Bronchial epithelial cell (primary cell): ENCODE measurements at regions not wholly inside any gene's neighbourhood (a gene's known extent, or its start where the extent isn't known, plus 50 kb on each side); places are given as distances from the start of the nearest gene placed in this dataset.
A peak's percentile ranks its signal among the peaks of the same experiment; 100 is the strongest.
"Not testable (repeated sequence)": the region's sequence is repeated elsewhere in the genome, so short reads cannot be mapped to it uniquely, and the experiment has no call there.

Experiments
- DNase-seq: peaks from one replicate; pipeline ENCODE4 v3.0.0-alpha.2; 2010; ENCODE audit warnings: low read depth
- FAIRE-seq: peaks from 2 replicates; lab custom pipeline; 2011; peaks lifted over from hg19 to GRCh38; lab: Jason Lieb, UNC
- H3K27me3 ChIP-seq: 2 replicates; pipeline ENCODE4 v1.5.1; 2011; ENCODE audit warnings: low read length; ENCODE audit not compliant: control insufficient read depth, insufficient read depth
- H3K36me3 ChIP-seq: 2 replicates; pipeline ENCODE4 v1.5.1; 2011; ENCODE audit warnings: low read length; ENCODE audit not compliant: control insufficient read depth, insufficient read depth
- H3K4me3 ChIP-seq: 2 replicates; pipeline ENCODE4 v1.5.1; 2011; ENCODE audit warnings: mild to moderate bottlenecking, low read depth, low read length, control low read depth
- TF ChIP-seq, protein P1 (sequence below): IDR thresholded peaks from 2 replicates; pipeline ENCODE4 v1.5.1; 2011; ENCODE audit warnings: mild to moderate bottlenecking, moderate library complexity, low read length, control low read depth, inconsistent platforms; ENCODE audit not compliant: insufficient read depth, severe bottlenecking

GRCh38 chr6:135606392-135606791 is 108.9 kb upstream of the AHI1 start:
- peak; percentile 11 for DNase-seq
- FAIRE-seq = no peak

GRCh38 chr6:135608031-135608430 is 110.5 kb upstream of the AHI1 start:
- FAIRE-seq (no peak), DNase-seq (no peak)
- H3K27me3 ChIP-seq = no peaks in the 10 kb centered on the region
- TF ChIP-seq, protein P1, sequence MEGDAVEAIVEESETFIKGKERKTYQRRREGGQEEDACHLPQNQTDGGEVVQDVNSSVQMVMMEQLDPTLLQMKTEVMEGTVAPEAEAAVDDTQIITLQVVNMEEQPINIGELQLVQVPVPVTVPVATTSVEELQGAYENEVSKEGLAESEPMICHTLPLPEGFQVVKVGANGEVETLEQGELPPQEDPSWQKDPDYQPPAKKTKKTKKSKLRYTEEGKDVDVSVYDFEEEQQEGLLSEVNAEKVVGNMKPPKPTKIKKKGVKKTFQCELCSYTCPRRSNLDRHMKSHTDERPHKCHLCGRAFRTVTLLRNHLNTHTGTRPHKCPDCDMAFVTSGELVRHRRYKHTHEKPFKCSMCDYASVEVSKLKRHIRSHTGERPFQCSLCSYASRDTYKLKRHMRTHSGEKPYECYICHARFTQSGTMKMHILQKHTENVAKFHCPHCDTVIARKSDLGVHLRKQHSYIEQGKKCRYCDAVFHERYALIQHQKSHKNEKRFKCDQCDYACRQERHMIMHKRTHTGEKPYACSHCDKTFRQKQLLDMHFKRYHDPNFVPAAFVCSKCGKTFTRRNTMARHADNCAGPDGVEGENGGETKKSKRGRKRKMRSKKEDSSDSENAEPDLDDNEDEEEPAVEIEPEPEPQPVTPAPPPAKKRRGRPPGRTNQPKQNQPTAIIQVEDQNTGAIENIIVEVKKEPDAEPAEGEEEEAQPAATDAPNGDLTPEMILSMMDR = no peak
- H3K36me3 ChIP-seq = no peaks in the 10 kb centered on the region
- H3K4me3 ChIP-seq = no peak overlapping the region

More at GRCh38 chr6:135606392-135606791, 108.9 kb upstream of the AHI1 start:
- Histone ChIP-seq H3K4me3 (no peak overlapping the region), H3K36me3 (no peaks in the 10 kb centered on the region), H3K27me3 (no peaks in the 10 kb centered on the region)
- TF ChIP-seq, protein P1 = no peak

DNA sequence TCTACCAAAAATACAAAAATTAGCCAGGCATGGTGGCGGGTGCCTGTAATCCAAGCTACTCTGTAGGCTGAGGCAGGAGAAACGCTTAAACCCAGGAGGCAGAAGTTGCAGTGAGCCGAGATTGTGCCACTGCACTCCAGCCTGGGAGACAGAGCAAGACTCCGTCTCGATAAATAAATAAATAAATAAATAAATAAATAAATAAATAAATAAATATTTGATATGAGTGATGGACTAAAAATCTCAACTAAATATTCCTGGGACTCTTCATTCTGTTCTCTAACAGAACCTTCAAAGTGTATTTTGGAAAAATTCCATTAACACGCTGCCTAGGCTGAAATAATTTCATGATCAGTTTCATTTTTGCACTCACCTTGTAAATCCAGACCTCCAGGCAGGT is 112.7 kb upstream of the AHI1 start:
- H3K4me3 ChIP-seq, FAIRE-seq, H3K36me3 ChIP-seq, H3K27me3 ChIP-seq, DNase-seq: not testable (repeated sequence)

DNA sequence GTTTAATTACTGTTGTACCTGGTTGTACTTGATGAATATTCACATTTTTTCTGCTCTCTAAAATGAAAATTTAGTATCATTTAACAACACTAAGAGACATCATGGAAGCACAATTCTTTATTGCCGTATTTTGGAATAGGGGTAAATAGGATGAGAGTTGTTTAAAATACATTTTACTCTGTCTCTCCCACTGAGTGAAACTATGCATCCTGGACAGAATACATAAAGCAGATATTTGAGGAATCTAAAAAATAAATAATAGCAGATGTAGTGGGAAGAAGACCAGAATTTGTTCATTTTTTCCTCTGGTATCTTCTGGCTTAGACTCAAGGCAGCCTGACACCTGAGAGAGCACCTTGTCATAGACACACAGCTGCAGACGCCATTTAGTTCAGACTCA is 119.1 kb upstream of the AHI1 start:
- FAIRE-seq (no peak), DNase-seq (no peak)
- H3K4me3 ChIP-seq = no peak overlapping the region
- TF ChIP-seq, protein P1 = no peak
- no peaks in the 10 kb centered on the region for H3K36me3 ChIP-seq
- H3K27me3 ChIP-seq = no peaks in the 10 kb centered on the region

- no peaks in the 10 kb centered on the region for H3K36me3 ChIP-seq
- TF ChIP-seq, protein P1 = no peak
- FAIRE-seq = no peak
- H3K4me3 ChIP-seq = no peak overlapping the region
- no peaks in the 10 kb centered on the region for H3K27me3 ChIP-seq
- DNase-seq = no peak
These were observed 119.7 kb upstream of the AHI1 start for GRCh38 chr6:135617222-135617621.

DNA sequence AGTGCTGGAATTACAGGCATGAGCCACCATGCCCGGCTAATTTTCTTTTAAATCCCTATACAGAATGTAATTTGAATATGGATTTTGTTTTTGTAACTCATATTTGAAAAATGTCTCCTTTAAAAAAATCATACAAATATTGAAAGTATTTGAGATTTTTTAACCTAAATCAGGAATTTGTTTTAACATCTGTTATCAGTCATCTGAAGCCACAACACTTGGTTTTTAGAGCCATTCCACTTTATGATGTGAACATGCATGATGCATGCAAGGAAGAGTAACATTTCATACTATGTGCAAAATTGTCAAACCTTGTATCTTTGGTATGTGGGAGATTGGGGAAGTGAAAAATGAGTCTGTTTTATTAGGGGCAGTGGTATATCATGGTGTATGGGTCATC is 124.5 kb upstream of the AHI1 start:
- Histone ChIP-seq H3K4me3 (no peak overlapping the region), H3K27me3 (no peaks in the 10 kb centered on the region), H3K36me3 (no peaks in the 10 kb centered on the region)
- no peak for FAIRE-seq
- DNase-seq = no peak
- TF ChIP-seq, protein P1 = no peak
